Parathyroid adenoma (tissue), 2 donors: ENCODE measurements at regions not wholly inside any gene's neighbourhood (a gene's known extent, or its start where the extent isn't known, plus 50 kb on each side); places are given as distances from the start of the nearest gene placed in this dataset.

Source experiments
- H2AFZ ChIP-seq: fragments of 300-600 bp; sonication (generic); one replicate; pipeline ENCODE4 v1.7.0; 2017; ENCODE audit warnings: antibody characterized with exemption, mild to moderate bottlenecking
- H3K27ac ChIP-seq: fragments of 300-600 bp; sonication (generic); one replicate; pipeline ENCODE4 v1.7.0; 2017
- H3K27me3 ChIP-seq: fragments of 300-600 bp; sonication (generic); one replicate; pipeline ENCODE4 v1.7.0; 2017; ENCODE audit warnings: low read length; ENCODE audit not compliant: control insufficient read depth, insufficient read depth
- H3K36me3 ChIP-seq: fragments of 300-600 bp; sonication (generic); one replicate; pipeline ENCODE4 v1.7.0; 2017; ENCODE audit warnings: low read length; ENCODE audit not compliant: control insufficient read depth, insufficient read depth
- H3K4me1 ChIP-seq: fragments of 300-600 bp; sonication (generic); one replicate; pipeline ENCODE4 v1.7.0; 2017; ENCODE audit warnings: control low read depth
- H3K4me2 ChIP-seq: fragments of 300-600 bp; sonication (generic); one replicate; pipeline ENCODE4 v1.7.0; 2017; ENCODE audit warnings: low read length
- H3K4me3 ChIP-seq: fragments of 300-600 bp; sonication (generic); one replicate; pipeline ENCODE4 v1.7.0; 2017; ENCODE audit warnings: low read depth, low read length
- H3K79me2 ChIP-seq: fragments of 300-600 bp; sonication (generic); one replicate; pipeline ENCODE4 v1.7.0; 2017; ENCODE audit warnings: control low read depth
- H3K9ac ChIP-seq: fragments of 300-600 bp; sonication (generic); one replicate; pipeline ENCODE4 v1.7.0; 2017; ENCODE audit warnings: mild to moderate bottlenecking
- H3K9me3 ChIP-seq: fragments of 300-600 bp; sonication (generic); one replicate; pipeline ENCODE4 v1.7.0; 2017; ENCODE audit warnings: low read length; ENCODE audit not compliant: control insufficient read depth
- CTCF ChIP-seq: fragments of 300-600 bp; sonication (generic); IDR thresholded peaks from one replicate; pipeline ENCODE4 v1.7.0; 2017; ENCODE audit warnings: antibody characterized with exemption, mild to moderate bottlenecking
- donor health status: primary hyperparathyroidism.

DNA sequence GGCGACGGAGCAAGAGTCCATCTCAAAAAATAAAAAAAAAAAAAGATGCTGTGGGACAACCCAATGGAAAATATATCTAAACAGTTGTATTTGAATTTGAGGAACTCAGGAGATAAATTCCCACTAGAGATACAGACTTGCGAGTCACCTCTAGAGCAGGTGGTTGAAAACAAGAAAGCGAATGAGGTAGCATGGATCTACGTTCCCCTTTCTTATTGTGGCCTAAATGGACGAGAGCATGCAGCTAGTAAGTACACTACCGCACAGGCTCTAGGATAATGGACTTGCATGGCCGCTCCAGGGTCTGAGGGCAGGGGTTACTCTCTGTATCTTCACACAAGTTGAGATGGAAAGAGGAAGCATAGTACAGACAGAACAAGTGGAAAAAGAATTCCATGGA lies 63.5 kb upstream of the TGFBR2 start:
- no peak for TF ChIP-seq CTCF
- H3K9ac ChIP-seq: no peak overlapping the region
- H3K27me3 ChIP-seq: no peaks in the 10 kb centered on the region
- no peaks in the 10 kb centered on the region for H3K4me1 ChIP-seq
- H2AFZ ChIP-seq: no peak overlapping the region
- no peak overlapping the region for H3K4me3 ChIP-seq
- H3K9me3 ChIP-seq: no peaks in the 10 kb centered on the region
- no peaks in the 10 kb centered on the region for H3K79me2 ChIP-seq
- H3K27ac ChIP-seq: no peak overlapping the region
- H3K4me2 ChIP-seq: no peak overlapping the region
- no peaks in the 10 kb centered on the region for H3K36me3 ChIP-seq

DNA sequence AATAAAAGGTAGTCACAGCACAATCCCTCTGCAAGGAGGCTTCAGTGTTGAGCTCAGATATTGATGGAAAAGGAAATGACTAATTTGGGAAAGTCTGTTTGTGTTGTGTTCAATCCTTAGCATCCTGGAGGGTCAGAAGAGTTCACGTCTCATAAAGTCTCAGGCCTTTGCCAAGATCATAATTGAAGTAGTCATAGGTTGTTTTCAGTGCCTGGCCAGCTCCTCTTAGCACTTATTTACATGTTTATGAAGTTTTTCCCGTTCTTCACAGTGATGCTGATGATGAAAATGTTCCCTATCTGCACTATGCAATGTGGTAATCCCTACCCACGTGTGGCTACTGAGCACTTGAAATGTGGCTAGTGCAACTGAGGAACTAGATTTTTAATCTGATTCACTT lies 61.6 kb upstream of the TGFBR2 start:
- H3K9me3 ChIP-seq: no peaks in the 10 kb centered on the region
- H3K36me3 ChIP-seq: no peaks in the 10 kb centered on the region
- TF ChIP-seq CTCF: no peak
- no peak overlapping the region for H3K9ac ChIP-seq
- H3K27me3 ChIP-seq: no peaks in the 10 kb centered on the region
- H3K4me3 ChIP-seq: no peak overlapping the region
- H3K4me2 ChIP-seq: no peak overlapping the region
- no peak overlapping the region for H3K27ac ChIP-seq
- H3K4me1 ChIP-seq: no peaks in the 10 kb centered on the region
- H3K79me2 ChIP-seq: no peaks in the 10 kb centered on the region
- H2AFZ ChIP-seq: no peak overlapping the region

- no peak for TF ChIP-seq CTCF
- H2AFZ ChIP-seq: no peak overlapping the region
- no peaks in the 10 kb centered on the region for H3K79me2 ChIP-seq
- H3K4me1 ChIP-seq: no peaks in the 10 kb centered on the region
- no peaks in the 10 kb centered on the region for H3K27me3 ChIP-seq
- H3K9ac ChIP-seq: no peak overlapping the region
- no peak overlapping the region for H3K4me3 ChIP-seq
- H3K9me3 ChIP-seq: no peaks in the 10 kb centered on the region
- no peak overlapping the region for H3K27ac ChIP-seq
- no peaks in the 10 kb centered on the region for H3K36me3 ChIP-seq
- H3K4me2 ChIP-seq: no peak overlapping the region
Observed at GRCh38 chr3:30546934-30547333, 59.5 kb upstream of the TGFBR2 start.

DNA sequence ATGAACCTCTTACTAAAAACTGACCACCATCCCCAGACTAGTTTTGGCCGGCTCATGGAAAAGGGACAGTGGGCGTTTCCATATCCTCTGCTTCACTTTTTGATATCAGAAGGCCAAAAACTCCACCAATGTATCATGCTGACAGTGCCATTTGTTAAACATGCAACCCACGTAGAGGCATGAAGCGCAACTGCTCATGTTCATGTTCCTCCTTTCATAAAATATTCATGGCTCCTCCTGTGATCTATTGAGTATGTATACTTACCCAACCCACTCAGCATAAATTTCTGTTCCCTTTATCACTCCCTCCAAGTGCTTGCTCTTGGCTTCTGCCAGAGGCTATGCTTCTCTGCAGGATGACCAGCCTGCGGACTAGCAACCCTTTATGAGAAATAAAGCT lies 58.7 kb upstream of the TGFBR2 start:
- Histone ChIP-seq H3K4me2 (no peak overlapping the region), H3K79me2 (no peaks in the 10 kb centered on the region), H3K9ac (no peak overlapping the region), H3K4me1 (no peaks in the 10 kb centered on the region), H2AFZ (no peak overlapping the region), H3K27ac (no peak overlapping the region), H3K9me3 (no peaks in the 10 kb centered on the region), H3K4me3 (no peak overlapping the region), H3K27me3 (no peaks in the 10 kb centered on the region), H3K36me3 (no peaks in the 10 kb centered on the region)
- no peak for TF ChIP-seq CTCF

- H3K4me1 ChIP-seq: no peaks in the 10 kb centered on the region
- H3K4me2 ChIP-seq: no peak overlapping the region
- H3K27me3 ChIP-seq: no peaks in the 10 kb centered on the region
- H3K79me2 ChIP-seq: no peaks in the 10 kb centered on the region
- H3K9ac ChIP-seq: no peak overlapping the region
- H3K4me3 ChIP-seq: no peak overlapping the region
- no peak for TF ChIP-seq CTCF
- H2AFZ ChIP-seq: no peak overlapping the region
- no peak overlapping the region for H3K27ac ChIP-seq
- H3K36me3 ChIP-seq: no peaks in the 10 kb centered on the region
- H3K9me3 ChIP-seq: no peaks in the 10 kb centered on the region
Observed at GRCh38 chr3:30548600-30548999, 57.8 kb upstream of the TGFBR2 start.
